ENCODE measurements at regions not wholly inside any gene's neighbourhood (a gene's known extent, or its start where the extent isn't known, plus 50 kb on each side); places are given as distances from the start of the nearest gene placed in this dataset.
"Not testable (repeated sequence)": the region's sequence is repeated elsewhere in the genome, so short reads cannot be mapped to it uniquely, and the experiment has no call there.

DNA sequence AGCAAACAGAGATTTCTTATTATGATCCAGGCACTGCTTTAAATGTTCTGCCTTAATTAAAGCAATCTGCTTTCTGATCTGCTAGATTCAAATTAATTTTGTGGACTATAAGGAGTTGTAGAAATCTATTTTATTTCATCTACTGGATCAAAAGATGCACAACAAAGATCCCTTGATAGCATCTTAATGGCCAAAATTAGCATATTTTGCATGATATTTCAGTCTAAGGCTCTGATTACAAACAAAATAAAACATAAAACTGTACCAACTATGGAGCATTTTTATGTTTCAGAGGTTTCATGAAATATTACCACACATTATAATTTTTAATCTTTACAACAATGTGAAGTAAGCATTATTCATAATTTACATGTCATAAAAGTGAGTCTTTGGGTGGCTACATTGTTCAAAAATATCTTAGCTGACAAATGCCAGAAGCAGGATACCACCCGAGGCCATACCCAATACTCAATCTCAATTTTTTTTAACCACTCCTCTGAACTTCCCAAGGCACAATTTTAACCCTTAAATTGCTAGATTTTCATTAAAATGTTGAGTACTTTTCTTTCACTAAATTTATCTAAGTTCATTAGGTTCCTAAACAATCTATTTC is 929.5 kb downstream of the KCNA4 start:
- DNase-seq (ENCODE audit: low spot score) = no peak
- Histone ChIP-seq H3K9me3 (no peaks in the 10 kb centered on the region), H3K4me1 (no peaks in the 10 kb centered on the region), H3K36me3 (no peaks in the 10 kb centered on the region), H3K27me3 (no peaks in the 10 kb centered on the region), H3K4me3 (no peak overlapping the region), H3K27ac (no peak overlapping the region)
- TF ChIP-seq, protein P1, sequence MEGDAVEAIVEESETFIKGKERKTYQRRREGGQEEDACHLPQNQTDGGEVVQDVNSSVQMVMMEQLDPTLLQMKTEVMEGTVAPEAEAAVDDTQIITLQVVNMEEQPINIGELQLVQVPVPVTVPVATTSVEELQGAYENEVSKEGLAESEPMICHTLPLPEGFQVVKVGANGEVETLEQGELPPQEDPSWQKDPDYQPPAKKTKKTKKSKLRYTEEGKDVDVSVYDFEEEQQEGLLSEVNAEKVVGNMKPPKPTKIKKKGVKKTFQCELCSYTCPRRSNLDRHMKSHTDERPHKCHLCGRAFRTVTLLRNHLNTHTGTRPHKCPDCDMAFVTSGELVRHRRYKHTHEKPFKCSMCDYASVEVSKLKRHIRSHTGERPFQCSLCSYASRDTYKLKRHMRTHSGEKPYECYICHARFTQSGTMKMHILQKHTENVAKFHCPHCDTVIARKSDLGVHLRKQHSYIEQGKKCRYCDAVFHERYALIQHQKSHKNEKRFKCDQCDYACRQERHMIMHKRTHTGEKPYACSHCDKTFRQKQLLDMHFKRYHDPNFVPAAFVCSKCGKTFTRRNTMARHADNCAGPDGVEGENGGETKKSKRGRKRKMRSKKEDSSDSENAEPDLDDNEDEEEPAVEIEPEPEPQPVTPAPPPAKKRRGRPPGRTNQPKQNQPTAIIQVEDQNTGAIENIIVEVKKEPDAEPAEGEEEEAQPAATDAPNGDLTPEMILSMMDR (IDR thresholded peaks at IDR 0.05) = no peak

- Histone ChIP-seq H3K4me1 (no peaks in the 10 kb centered on the region), H3K27me3 (no peaks in the 10 kb centered on the region), H3K27ac (no peak overlapping the region), H3K36me3 (no peaks in the 10 kb centered on the region), H3K4me3 (no peak overlapping the region), H3K9me3 (peaks cover 0 to 19% of the 10 kb centered on the region in 2 donors)
- TF ChIP-seq, protein P1 (IDR thresholded peaks at IDR 0.05) = no peak
- no peak for DNase-seq (ENCODE audit: low spot score)
Measured at GRCh38 chr11:29075726-29076125, 941.1 kb downstream of the KCNA4 start.

- Histone ChIP-seq H3K4me1 (no peaks in the 10 kb centered on the region), H3K27me3 (no peaks in the 10 kb centered on the region), H3K4me3 (no peak overlapping the region), H3K9me3 (no peaks in the 10 kb centered on the region), H3K27ac (no peak overlapping the region), H3K36me3 (no peaks in the 10 kb centered on the region)
- TF ChIP-seq, protein P1 (IDR thresholded peaks at IDR 0.05) = no peak
- DNase-seq (ENCODE audit: low spot score) = no peak
Measured at GRCh38 chr11:29063630-29064361, 953.0 kb downstream of the KCNA4 start.

DNA sequence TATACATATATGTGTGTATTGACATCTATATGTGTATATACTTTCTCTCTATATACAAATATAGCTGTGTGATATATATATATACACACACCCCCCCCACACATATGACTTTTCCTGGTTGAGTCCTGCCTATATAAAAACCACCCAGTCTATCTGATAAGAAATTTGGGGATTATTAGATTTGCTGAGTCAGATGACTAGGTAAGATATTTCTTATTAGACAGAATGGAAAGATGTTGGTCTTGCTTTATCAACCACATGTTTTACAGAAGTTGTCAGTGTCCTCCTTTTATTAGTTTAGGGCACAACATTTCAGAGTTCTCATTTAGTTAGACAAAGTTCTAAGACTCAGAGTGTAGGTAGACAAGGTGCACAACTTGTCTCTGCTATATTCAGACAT is 953.3 kb downstream of the METTL15 start:
- H3K27me3 ChIP-seq = no peaks in the 10 kb centered on the region
- no peak overlapping the region for H3K4me3 ChIP-seq
- no peaks in the 10 kb centered on the region for H3K9me3 ChIP-seq
- H3K4me1 ChIP-seq = no peaks in the 10 kb centered on the region
- H3K27ac ChIP-seq = no peak overlapping the region
- TF ChIP-seq, protein P1 (IDR thresholded peaks at IDR 0.05) = no peak
- no peak for DNase-seq (ENCODE audit: low spot score)
- H3K36me3 ChIP-seq = no peaks in the 10 kb centered on the region

DNA sequence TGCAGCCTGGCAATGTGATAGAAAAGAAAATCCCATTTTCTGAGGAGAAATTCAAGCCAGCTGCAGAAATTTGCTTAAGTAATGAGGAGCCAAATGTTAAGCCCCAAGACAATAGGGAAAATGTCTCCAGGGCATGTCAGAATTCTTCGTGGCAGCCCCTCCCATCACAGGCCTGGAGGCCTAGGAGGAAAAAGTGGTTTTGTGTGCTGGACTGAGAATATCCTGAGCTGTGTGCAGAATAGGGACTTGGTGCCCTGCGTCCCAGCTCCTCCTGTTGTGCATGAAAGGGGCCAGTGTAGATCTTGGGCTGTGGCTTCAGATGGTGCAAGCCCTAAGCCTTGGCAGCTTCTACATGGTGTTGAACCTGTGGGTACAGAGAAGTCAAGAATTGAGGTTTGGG is 948.3 kb downstream of the METTL15 start:
- DNase-seq (ENCODE audit: low spot score); H3K36me3 ChIP-seq; H3K27ac ChIP-seq; H3K4me3 ChIP-seq; H3K9me3 ChIP-seq; H3K27me3 ChIP-seq; H3K4me1 ChIP-seq: not testable (repeated sequence)

DNA sequence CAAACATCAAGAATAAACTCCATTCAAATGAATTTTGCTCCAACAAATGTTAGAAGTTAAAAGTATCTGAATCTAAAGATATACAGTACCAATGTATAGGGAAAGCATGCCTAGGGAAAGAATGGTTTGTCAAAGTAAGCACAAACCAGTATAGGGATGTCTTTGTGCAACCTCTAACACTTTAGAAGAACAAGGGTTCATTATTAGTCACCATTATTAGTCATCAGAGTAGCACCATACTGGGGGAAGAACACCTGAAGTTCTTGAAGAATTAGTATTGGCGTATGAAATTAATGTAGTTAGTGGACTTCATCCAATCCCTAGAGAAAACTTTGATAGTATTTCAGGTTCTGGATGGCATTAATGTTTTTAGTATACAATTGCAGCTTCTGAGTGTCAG is 943.7 kb downstream of the METTL15 start:
- TF ChIP-seq, protein P1 (IDR thresholded peaks at IDR 0.05) = no peak
- H3K4me3 ChIP-seq = no peak overlapping the region
- no peaks in the 10 kb centered on the region for H3K9me3 ChIP-seq
- no peaks in the 10 kb centered on the region for H3K36me3 ChIP-seq
- no peak overlapping the region for H3K27ac ChIP-seq
- DNase-seq (ENCODE audit: low spot score) = no peak
- H3K4me1 ChIP-seq = no peaks in the 10 kb centered on the region
- H3K27me3 ChIP-seq = no peaks in the 10 kb centered on the region

- not testable (repeated sequence) for DNase-seq (ENCODE audit: low spot score); H3K4me3 ChIP-seq; H3K27me3 ChIP-seq; H3K9me3 ChIP-seq; H3K27ac ChIP-seq; H3K36me3 ChIP-seq; H3K4me1 ChIP-seq
Measured at GRCh38 chr11:29050962-29051361, 942.8 kb downstream of the METTL15 start.

Measured in right atrium auricular region (tissue), 2 donors.